NCI-H128 (cell line): ENCODE measurements at regions not wholly inside any gene's neighbourhood (a gene's known extent, or its start where the extent isn't known, plus 50 kb on each side); places are given as distances from the start of the nearest gene placed in this dataset.
"Not testable (repeated sequence)": the region's sequence is repeated elsewhere in the genome, so short reads cannot be mapped to it uniquely, and the experiment has no call there.

Source experiments
- DNase-seq: peaks from one replicate; lab custom pipeline; 2025; ENCODE audit not compliant: unreplicated experiment; lab: John Stamatoyannopoulos, UW

GRCh38 chr1:213415691-213416380 lies 364.8 kb downstream of the RPS6KC1 start:
- DNase-seq: no peak

GRCh38 chr1:213416461-213417224 lies 365.6 kb downstream of the RPS6KC1 start:
- no peak for DNase-seq

- no peak for DNase-seq
Measured at GRCh38 chr1:213417225-213417820, 366.3 kb downstream of the RPS6KC1 start.

GRCh38 chr1:213417846-213418245 lies 366.8 kb downstream of the RPS6KC1 start:
- no peak for DNase-seq

GRCh38 chr1:213418268-213419071 lies 367.4 kb downstream of the RPS6KC1 start:
- no peak for DNase-seq

GRCh38 chr1:213419401-213420030 lies 368.5 kb downstream of the RPS6KC1 start:
- DNase-seq: no peak

GRCh38 chr1:213421178-213421577 lies 370.1 kb downstream of the RPS6KC1 start:
- DNase-seq: not testable (repeated sequence)

GRCh38 chr1:213423041-213423440 lies 372.0 kb downstream of the RPS6KC1 start:
- DNase-seq: no peak

- DNase-seq: no peak
Measured at GRCh38 chr1:213423605-213424004, 372.6 kb downstream of the RPS6KC1 start.

- DNase-seq: no peak
Measured at GRCh38 chr1:213425376-213426030, 374.5 kb downstream of the RPS6KC1 start.

GRCh38 chr1:213429642-213430041 lies 378.6 kb downstream of the RPS6KC1 start:
- no peak for DNase-seq

- DNase-seq: no peak
Measured at GRCh38 chr1:213435715-213436114, 384.7 kb downstream of the RPS6KC1 start.

- no peak for DNase-seq
Measured at GRCh38 chr1:213438339-213438738, 387.3 kb downstream of the RPS6KC1 start.

- no peak for DNase-seq
Measured at GRCh38 chr1:213439703-213440102, 388.7 kb downstream of the RPS6KC1 start.

GRCh38 chr1:213440766-213441165 lies 389.7 kb downstream of the RPS6KC1 start:
- no peak for DNase-seq

GRCh38 chr1:213443415-213443814 lies 392.4 kb downstream of the RPS6KC1 start:
- DNase-seq: no peak

- no peak for DNase-seq
Measured at GRCh38 chr1:213444224-213444623, 393.2 kb downstream of the RPS6KC1 start.

GRCh38 chr1:213446496-213446895 lies 395.5 kb downstream of the RPS6KC1 start:
- DNase-seq: no peak

- DNase-seq: no peak
Measured at GRCh38 chr1:213448360-213448759, 397.3 kb downstream of the RPS6KC1 start.

GRCh38 chr1:213448776-213449175 lies 397.7 kb downstream of the RPS6KC1 start:
- DNase-seq: no peak
